ENCODE measurements at regions not wholly inside any gene's neighbourhood (a gene's known extent, or its start where the extent isn't known, plus 50 kb on each side); places are given as distances from the start of the nearest gene placed in this dataset.

DNA sequence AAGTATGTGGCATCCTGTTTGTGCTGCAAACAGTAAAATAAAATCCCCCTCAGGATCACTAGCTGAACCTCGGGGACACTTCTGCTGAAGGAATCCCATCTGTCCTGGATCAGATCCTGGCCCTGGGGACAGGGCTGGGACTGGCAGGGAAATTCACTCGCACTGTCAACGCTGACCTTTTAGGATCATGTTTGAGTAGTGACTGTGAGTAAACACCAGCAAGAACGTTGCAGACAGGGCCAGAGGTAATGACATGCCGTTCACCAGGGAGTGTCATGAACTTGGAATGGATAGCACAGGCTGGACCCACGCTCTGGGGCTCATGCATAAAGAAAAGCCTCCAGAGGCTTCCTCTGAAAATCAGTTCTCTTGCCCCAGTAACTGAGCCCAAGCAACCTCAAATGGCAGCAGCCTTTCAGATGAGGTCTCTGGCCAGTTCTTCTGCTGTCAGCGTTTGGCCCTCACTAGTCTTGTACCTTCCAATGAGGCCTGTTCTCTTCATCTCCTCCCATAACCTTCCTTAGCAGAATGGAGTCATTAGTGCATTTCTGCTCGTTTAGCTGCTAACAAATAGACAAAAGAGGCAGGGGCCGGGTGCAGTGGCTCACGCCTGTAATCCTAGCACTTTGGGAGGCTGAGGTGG is 51.0 kb upstream of the BARX2 start:
- DNase-seq (ENCODE audit: low spot score), result peak; percentile 36

DNA sequence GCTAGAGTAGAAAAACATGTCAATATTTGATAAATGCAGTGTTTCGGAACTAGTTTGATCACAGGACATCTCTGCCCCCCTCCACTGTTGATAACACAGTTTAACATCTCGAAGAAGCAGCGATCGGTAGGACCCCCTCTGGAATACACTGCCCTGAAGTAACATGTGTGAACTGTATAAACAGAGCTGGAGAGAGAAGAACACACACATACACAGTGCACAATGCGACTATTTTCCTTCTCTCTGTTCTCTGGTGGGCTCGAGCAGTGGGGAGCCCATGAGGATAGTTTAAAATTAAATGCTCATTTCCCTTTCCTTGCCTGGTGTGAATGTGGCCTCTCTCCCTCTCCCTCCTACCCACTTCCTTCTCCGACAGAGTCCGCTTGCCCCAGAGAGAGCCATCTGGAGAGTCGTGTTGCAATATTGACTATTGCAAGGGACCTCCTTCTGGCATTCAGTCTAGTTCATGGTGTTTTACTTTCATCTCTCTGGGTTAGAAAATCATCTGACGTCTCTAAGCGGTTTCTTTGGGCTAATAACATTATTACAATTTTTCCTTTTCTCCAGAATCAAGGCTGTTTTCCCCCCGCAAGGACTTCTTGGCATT is 51.6 kb upstream of the BARX2 start:
- no peak for DNase-seq (ENCODE audit: low spot score)

GRCh38 chr11:129322941-129323340 is 52.7 kb upstream of the BARX2 start:
- DNase-seq (ENCODE audit: low spot score), result no peak

- no peak for DNase-seq (ENCODE audit: low spot score)
Observed at GRCh38 chr11:129321076-129321475, 54.6 kb upstream of the BARX2 start.

GRCh38 chr11:129320494-129320893 is 55.2 kb upstream of the BARX2 start:
- DNase-seq (ENCODE audit: low spot score), result peak; percentile 68

- DNase-seq (ENCODE audit: low spot score), result no peak
Observed at GRCh38 chr11:129319751-129320150, 55.9 kb upstream of the BARX2 start.

DNA sequence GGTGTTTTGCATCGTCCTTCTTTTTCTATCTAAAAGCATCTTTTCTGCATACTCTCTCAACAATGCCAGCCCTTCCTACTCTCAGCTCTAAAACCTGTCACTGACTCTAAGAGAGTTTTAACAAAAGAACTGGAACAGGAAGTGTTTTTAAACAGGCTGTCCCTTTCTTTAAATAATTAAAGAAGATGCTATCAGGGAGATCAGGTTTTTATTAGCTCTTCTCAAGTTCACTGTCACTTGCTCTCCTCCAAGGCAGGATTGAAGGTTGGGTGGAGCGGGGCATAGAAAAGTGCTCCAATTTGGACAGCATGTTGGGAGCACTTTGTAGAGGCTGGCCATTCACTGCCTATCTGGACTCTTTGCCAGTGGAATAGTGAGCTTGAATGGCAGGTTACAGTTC is 56.4 kb upstream of the BARX2 start:
- DNase-seq (ENCODE audit: low spot score), result no peak

GRCh38 chr11:129317571-129317970 is 58.1 kb upstream of the BARX2 start:
- peak; percentile 66 for DNase-seq (ENCODE audit: low spot score)

DNA sequence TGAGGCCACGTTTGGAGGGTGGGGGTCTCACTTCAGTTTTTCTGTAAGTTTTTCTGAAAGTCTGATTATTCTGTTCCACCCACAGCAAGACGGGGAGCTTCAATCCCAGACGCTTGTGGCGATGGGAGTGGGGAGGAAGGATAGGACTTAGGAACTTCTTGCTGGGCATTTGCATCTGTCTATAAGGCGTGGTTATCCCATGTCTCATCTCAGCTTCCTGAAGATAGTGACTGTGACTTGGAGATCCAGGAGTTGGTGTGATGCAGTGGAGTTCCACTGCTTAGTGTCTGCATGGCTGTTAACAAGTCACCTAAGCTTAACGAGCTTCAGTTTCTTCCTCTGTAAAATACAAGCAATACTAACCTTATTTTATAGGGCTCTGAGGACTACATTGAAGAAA is 58.9 kb upstream of the BARX2 start:
- no peak for DNase-seq (ENCODE audit: low spot score)

- peak; percentile 78 for DNase-seq (ENCODE audit: low spot score)
Observed at GRCh38 chr11:129315781-129316579, 59.7 kb upstream of the BARX2 start.

DNA sequence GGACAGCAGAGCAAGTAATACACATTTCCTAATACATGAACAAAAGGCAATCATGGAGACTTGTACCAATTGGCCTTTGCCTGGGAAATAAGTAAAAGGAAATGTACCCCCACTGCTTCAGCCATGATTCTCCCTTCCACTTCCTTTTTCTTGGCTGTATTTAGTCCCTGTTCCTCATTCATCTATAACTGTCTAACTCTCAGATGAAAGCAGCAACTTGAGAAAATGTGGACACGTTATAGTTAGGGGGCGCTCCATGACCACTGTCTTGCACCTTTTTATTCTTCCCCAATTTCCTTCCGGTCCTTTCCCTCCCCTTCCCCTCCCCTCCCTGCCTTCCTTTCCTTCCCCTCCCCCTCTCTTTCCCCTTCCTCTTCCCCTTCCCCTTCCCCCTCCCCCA is 61.3 kb upstream of the BARX2 start:
- DNase-seq (ENCODE audit: low spot score), result no peak

GRCh38 chr11:129313541-129314297 is 61.9 kb upstream of the BARX2 start:
- DNase-seq (ENCODE audit: low spot score), result no peak

DNA sequence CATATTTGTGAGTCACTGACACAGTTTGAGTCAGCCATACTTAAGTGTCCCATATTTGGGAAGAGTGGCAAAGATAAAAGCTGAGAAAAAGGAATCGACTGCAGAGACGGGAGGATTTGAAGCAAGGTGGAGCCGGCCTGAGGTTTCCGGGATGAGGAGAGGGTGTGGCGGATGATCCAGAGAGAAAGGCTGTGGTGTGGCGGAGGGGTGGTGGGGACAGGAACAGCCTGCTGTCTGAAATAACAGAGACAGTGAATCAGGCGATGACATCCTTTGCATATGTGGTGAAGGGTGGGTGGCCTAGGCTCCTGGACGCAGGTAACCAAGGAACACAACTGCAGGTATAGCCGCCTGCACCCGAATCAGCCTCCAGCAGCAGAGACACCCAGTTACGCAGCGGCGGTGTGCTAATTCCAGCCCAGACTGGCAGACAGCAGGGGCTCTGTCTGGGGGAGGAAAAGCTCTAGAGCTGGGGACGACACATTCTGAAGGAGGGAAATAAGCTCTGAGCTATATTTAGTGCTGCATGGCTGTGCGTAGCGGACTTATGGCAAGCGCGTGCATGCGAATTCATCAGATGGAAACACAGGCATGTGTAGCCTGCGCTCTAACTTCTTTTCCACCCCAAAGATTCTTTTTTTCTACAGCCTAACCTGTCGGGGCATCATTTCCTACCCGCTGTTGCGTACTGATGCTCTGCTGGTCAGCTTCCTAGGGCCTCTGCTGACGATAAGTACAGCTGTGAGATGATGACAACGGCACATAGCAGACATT is 62.7 kb upstream of the BARX2 start:
- no peak for DNase-seq (ENCODE audit: low spot score)

DNA sequence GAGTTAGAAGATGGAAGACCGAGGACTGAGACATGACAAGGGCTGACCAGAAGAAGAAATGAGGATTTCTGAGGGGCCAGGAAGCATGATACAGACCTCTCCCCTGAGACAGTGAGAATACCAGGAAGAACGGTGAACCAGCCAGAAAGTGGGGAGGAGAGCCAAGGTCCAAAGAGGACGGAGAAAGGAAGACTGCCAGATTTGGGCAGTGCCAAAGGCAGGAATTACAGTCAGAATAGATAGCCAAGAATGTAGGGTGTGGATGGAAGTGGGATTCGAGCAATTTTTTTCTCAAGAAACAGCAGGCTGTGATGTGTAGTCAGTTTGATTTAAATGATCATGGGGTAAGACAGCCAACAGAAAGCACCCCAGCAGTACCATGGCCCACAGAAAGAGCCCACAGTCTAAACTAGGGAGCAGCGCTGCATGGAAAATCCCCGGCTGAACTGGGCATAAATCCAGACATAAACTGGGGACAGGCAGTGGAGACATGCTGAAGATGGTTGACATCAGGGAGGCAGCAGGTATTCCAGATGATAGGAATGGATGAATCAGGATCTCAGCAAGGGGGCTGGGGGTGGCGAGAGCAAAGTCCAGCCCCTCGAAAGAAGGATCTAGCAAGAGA is 67.3 kb upstream of the BARX2 start:
- no peak for DNase-seq (ENCODE audit: low spot score)

DNA sequence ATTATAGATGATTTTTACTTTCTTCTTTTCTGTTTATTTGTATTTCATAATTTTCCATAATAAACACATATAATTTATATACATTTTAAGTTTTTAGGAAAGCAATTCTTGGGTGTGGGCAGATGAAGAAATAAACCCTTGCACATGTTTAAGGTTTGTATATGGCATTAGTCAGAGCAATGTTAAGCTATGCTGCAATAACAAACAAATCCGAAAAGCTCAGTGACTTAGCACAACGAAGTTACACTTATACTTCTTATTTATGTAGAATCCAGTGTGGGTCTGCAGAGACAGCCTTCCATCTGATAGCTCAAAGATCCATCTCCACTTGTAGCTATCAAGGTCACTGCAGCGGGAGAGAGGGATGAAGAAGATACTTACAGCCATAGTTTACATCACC is 68.5 kb upstream of the BARX2 start:
- DNase-seq (ENCODE audit: low spot score), result no peak

GRCh38 chr11:129302386-129303101 is 73.1 kb upstream of the BARX2 start:
- DNase-seq (ENCODE audit: low spot score), result no peak

GRCh38 chr11:129300099-129300498 is 75.5 kb upstream of the BARX2 start:
- no peak for DNase-seq (ENCODE audit: low spot score)

DNA sequence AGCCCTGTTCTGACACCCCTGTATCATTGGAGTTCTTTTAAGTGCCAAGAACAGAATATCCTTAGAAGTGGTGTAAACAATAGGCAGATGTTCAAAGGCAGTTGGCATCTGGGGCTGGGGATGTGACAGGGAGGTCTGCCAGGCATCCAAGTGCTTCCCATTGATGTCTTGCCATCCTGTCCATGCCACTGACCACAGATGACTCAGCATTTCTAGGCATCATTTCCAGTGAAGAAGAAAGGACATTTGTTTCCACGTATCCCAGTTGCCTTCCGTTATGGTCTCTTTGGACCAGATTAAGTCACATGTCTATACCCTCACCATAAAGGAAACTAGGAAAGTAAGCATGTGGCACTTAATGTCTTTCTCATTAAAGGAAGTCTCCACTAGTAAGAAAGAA is 76.7 kb upstream of the BARX2 start:
- DNase-seq (ENCODE audit: low spot score), result no peak

- DNase-seq (ENCODE audit: low spot score), result no peak
Observed at GRCh38 chr11:129295746-129296145, 79.9 kb upstream of the BARX2 start.

- no peak for DNase-seq (ENCODE audit: low spot score)
Observed at GRCh38 chr11:129292771-129293170, 82.9 kb upstream of the BARX2 start.

DNA sequence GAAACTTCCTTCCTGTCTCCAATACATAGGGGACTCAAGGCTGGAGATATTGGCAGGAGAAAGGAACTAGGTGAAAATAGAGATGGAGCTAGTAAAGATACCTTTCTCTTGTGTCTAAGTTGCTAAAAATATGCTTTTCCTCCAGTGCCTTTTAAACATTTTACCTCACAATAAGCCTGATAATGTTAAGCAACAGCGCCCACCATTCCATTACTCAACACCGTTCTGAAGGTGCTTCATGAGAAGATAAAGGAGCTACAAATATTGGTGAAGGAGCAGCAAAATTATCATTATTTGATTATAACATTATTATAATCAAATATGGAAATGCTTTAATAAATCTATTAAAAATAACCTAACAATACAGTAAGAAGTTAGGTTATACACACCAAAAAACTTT is 83.6 kb upstream of the BARX2 start:
- DNase-seq (ENCODE audit: low spot score), result no peak
